Ammon's horn (tissue), 1 donor: ENCODE measurements at regions not wholly inside any gene's neighbourhood (a gene's known extent, or its start where the extent isn't known, plus 50 kb on each side); places are given as distances from the start of the nearest gene placed in this dataset.

Experiments used
- DNase-seq: peaks from one replicate; pipeline ENCODE4 v3.0.0-alpha.2; 2016; ENCODE audit warnings: low spot score

DNA sequence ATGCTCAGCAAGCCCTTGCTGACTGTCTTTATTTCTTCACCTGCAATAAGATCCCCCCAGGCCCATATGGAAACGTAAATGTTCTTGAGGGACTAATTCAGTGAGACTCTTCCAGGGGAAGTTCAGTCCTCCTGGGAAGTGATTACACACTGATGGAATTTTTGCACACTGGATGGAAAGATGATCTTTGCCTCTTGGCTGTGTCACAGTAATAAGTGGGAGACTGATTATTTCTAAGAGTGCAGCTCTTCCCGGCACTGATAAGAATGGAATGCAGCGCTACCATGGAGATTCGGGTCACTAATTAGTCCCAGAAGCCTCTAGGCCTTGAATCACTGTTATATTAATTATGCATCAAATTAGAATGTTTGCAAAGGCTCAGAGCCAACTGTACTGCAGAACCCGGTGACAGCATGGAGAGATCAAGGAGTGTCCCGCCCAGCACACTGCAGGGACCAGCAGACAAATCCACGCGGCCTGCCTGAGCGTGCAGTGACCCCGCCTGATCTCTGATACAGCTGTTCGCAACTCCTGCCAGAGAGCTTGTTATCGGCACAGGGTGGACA lies 178.3 kb downstream of the SNX19 start:
- no peak for DNase-seq

GRCh38 chr11:130738611-130739010 lies 177.7 kb downstream of the SNX19 start:
- DNase-seq, result no peak

GRCh38 chr11:130740819-130741218 lies 175.5 kb downstream of the SNX19 start:
- DNase-seq, result no peak

DNA sequence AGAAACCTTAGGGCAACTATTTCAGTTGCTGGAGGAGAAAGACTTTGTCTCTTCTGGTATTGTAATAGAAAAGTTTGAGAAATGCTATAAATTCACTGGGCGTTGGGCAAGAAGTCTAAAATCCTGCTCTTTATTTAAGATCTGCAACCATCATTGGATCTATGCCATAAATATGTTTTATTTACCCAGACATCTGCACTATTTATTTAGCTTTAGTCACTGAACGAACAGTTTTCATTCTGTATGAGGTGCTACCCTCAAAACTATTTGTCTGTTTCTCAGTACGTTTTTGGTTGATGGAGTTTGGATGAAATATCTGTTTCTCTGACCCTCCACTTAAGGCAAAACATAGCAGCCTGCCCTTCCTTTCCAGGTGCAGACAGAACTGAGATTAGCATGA lies 171.5 kb downstream of the SNX19 start:
- DNase-seq, result no peak

GRCh38 chr11:130749216-130749615 lies 167.1 kb downstream of the SNX19 start:
- no peak for DNase-seq

GRCh38 chr11:130760515-130761125 lies 155.7 kb downstream of the SNX19 start:
- DNase-seq, result no peak

- DNase-seq, result no peak
These were observed 154.6 kb downstream of the SNX19 start for GRCh38 chr11:130761560-130762220.

DNA sequence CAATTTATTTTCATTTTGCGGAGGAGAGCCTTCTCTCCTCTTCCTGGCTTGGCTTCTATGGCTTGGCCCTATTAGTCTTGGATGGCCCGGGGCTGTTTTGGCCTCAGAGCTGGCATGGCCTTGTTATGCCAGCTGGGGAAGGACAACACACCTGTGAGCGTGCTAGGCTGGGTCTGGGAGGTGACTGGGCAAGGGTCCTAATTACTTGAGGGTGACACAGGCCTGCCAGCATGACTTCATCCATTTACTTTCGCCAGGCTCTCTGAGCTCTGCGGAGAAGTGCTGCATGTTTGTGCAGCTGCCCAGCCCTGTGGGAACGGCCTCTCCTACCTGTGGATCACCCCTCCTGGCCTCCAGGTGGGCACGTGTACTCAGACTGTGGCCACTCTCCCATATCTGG lies 153.6 kb downstream of the SNX19 start:
- DNase-seq, result no peak

GRCh38 chr11:130763087-130763980 lies 152.9 kb downstream of the SNX19 start:
- no peak for DNase-seq

GRCh38 chr11:130765406-130765805 lies 150.9 kb downstream of the SNX19 start:
- DNase-seq, result no peak

DNA sequence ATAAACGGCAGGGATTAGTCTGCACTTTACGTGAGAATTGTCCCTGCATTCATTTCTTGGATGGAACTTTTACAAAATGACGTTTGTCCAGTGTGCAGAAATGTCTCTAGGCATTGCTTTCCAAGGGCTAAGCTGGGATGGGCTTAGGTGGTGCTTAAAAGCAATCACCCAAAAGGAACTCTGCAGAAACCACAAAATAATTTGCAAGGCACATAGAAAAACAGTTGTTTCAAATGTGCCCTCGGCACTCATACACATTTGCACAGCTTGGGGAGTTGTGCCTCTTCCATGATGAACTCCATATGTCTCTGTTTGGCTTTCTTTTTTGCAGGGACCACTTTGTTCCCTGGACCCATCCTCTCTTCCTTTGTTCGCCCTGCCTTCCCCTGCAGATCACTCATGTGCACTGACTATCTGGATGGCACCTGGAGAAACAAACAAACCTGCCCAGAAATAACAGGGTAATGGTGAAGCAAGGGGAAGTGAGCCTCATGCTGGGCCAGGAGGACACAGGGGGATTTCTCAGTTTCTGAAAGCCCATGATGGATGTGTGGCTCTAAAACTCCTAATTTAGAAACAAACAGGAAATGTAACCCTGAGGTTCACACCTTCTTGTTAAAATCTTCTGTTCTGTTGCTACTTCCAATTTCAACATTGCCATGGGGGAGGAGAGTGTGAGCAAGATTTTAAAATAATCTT lies 150.2 kb downstream of the SNX19 start:
- no peak for DNase-seq

- DNase-seq, result no peak
These were observed 149.4 kb downstream of the SNX19 start for GRCh38 chr11:130766650-130767565.

GRCh38 chr11:130769782-130770535 lies 146.3 kb downstream of the SNX19 start:
- no peak for DNase-seq

- no peak for DNase-seq
These were observed 144.6 kb downstream of the SNX19 start for GRCh38 chr11:130771708-130772107.

DNA sequence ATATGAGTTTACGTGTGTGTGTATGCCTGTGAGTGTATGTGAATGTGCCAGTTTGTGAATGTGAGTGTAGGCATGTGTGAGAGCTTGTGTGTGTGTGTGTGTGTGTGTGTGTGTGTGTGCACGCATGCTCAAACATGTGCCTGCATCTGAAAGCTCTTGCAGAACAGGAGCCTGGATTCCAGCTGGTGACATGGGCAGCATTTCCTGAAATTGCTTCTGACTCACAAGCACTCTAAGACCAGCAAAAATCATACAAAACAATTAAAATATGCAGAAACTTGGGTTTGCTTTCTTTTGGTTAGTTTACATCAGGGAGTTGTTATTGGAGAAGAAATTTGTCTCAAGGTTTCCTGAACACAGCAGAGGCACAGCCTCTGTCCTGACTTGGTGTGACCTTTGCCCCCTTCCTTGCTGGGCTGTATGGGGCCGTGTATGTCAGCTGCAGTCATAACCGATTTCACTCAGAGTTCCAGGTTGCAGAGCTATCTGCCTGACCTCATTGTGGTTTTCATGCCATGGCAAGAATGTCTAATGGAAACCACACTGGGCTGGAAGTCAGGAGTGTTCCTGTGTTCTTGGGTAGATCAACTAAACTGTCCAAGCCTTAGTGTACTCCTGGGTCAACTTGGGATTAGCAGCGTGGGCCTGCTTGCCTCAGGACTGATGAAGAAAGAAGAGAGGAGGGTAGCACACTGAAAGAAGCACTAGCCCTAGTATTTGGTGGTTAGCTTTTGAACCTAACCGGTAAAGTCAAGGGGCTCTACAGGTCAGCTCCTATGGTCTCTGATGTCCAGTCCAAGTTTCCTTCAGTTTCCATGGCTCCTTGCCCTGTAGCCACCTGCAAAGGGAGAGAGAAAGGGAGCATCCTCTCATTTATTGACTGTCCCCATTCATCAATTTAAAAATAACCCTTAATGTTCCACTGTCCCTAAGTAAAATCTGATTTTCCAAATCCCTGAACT lies 143.7 kb downstream of the SNX19 start:
- no peak for DNase-seq

- no peak for DNase-seq
These were observed 142.9 kb downstream of the SNX19 start for GRCh38 chr11:130773244-130773820.

- DNase-seq, result no peak
These were observed 141.6 kb downstream of the SNX19 start for GRCh38 chr11:130774703-130775102.

DNA sequence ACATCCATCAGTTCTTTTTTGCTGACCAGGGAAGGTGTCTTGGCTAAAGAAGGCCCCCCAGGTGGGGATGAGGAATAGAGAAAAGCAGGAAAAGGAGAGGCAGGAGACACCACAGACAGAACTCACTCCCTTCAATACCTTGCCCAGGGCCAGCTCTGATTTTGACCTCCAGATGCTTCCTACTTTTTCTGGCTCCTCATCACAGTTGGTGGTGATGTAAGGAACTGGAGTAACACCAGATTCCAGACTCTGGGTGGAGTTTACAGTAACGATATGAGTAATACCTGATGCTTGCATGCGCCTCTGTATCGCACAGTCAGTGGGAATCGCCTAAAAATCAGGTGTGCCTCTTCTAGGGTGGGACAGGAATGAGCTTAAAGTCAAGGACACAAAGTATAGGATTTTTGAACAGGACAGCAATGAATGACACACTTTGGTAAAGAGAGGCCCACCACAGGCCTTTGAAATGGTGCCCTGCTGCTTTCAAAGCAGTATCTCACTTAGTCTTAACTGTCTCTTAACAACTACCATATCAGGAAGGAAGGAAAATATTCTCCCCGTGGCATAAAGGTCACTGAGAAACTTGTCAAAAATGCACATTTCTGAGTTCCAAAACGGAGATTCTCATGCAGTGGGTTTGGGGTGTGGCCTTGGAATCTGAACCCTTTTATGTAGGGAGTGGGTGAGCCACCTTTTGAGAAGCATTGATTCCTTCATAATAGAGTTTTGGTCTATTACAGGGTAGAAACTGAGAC lies 140.8 kb downstream of the SNX19 start:
- no peak for DNase-seq
